Hepatocyte (in vitro differentiated cells): ENCODE measurements at regions not wholly inside any gene's neighbourhood (a gene's known extent, or its start where the extent isn't known, plus 50 kb on each side); places are given as distances from the start of the nearest gene placed in this dataset.

Source experiments
- DNase-seq: peaks from one replicate; pipeline ENCODE4 v3.0.0-alpha.2; 2016; ENCODE audit warnings: low spot score
- H2AFZ ChIP-seq: fragments of 200-600 bp; sonication (generic); 2 replicates; pipeline ENCODE4 v1.6.0; 2016; ENCODE audit warnings: antibody characterized with exemption, mild to moderate bottlenecking
- H3K27ac ChIP-seq: fragments of 200-600 bp; sonication (generic); 2 replicates; pipeline ENCODE4 v1.5.1; 2016; ENCODE audit warnings: mild to moderate bottlenecking
- H3K27me3 ChIP-seq: fragments of 200-600 bp; sonication (generic); 2 replicates; pipeline ENCODE4 v1.6.1; 2016
- H3K36me3 ChIP-seq: fragments of 200-600 bp; sonication (generic); replicated peaks from 2 replicates; pipeline ENCODE4 v1.5.1; 2016; ENCODE audit warnings: low read depth; ENCODE audit not compliant: insufficient read depth
- H3K4me1 ChIP-seq: fragments of 200-600 bp; sonication (generic); 2 replicates; pipeline ENCODE4 v1.5.1; 2016; ENCODE audit warnings: mild to moderate bottlenecking, moderate library complexity; ENCODE audit not compliant: insufficient read depth
- H3K4me2 ChIP-seq: fragments of 200-600 bp; sonication (generic); 2 replicates; pipeline ENCODE4 v1.6.0; 2016
- H3K4me3 ChIP-seq: fragments of 200-600 bp; sonication (generic); 2 replicates; pipeline ENCODE4 v1.5.1; 2016; ENCODE audit warnings: mild to moderate bottlenecking
- H3K79me2 ChIP-seq: fragments of 200-600 bp; sonication (generic); 2 replicates; pipeline ENCODE4 v1.6.0; 2017; ENCODE audit warnings: mild to moderate bottlenecking
- H3K9me2 ChIP-seq: fragments of 200-600 bp; sonication (generic); replicated peaks from 2 replicates; pipeline ENCODE4 v1.6.0; 2017; ENCODE audit warnings: mild to moderate bottlenecking; ENCODE audit not compliant: insufficient read depth
- H3K9me3 ChIP-seq: fragments of 200-600 bp; sonication (generic); 2 replicates; pipeline ENCODE4 v1.5.1; 2016; ENCODE audit warnings: low read depth, mild to moderate bottlenecking
- H4K20me1 ChIP-seq: fragments of 200-600 bp; sonication (generic); 2 replicates; pipeline ENCODE4 v1.6.0; 2016; ENCODE audit warnings: mild to moderate bottlenecking; ENCODE audit not compliant: insufficient read depth, poor library complexity, severe bottlenecking
- EZH2 ChIP-seq: fragments of 200-600 bp; sonication (generic); IDR thresholded peaks from 2 replicates; pipeline ENCODE4 v1.6.1; 2016; ENCODE audit warnings: antibody characterized with exemption, mild to moderate bottlenecking, borderline replicate concordance
- EZH2phosphoT487 ChIP-seq: fragments of 200-600 bp; sonication (generic); IDR thresholded peaks from one replicate; pipeline ENCODE4 v1.6.1; 2018; ENCODE audit warnings: antibody characterized with exemption, mild to moderate bottlenecking, low read depth, moderate library complexity; ENCODE audit not compliant: unreplicated experiment, severe bottlenecking
- WGBS: methylation state at CpG from one replicate; pipeline ENCODE4 v1.1.6; 2016; ENCODE audit warnings: low lambda C conversion rate; ENCODE audit errors: missing lambda C conversion rate; 5-methylcytosine and 5-hydroxymethylcytosine counted together
- TF ChIP-seq, protein P1 (sequence below): fragments of 200-600 bp; sonication (generic); IDR thresholded peaks from 2 replicates; pipeline ENCODE4 v1.5.1; 2016; ENCODE audit warnings: antibody characterized with exemption, mild to moderate bottlenecking; ENCODE audit not compliant: poor library complexity

DNA sequence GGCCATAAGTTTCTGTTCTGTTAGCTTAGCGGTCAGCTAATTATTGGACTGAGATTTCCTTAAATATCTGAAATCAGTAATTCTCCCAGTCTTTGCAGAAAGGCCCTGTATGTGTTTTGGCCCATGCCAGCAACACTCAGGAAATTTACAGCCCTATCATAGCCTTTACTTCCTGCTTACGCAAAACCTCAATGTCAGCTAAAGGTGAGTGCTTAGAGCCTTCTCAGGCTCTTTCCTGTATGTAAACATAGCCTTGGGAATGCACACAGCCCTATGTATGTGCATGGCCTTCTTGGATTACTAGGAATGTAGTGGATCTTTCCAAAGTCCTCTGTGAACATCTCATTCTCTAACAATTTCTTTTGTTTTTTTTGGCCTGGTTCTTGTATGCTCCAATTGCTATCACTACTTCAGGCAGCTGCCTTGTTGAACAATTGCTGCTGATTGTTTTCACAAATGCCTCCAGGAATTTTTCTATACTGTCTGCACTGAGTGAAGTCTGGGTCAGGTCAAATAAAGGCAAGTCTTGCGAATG, 200.0 kb downstream of the PPP1R2C start:
- Histone ChIP-seq H3K79me2 (no peaks in the 10 kb centered on the region), H3K9me2 (no peaks in the 10 kb centered on the region), H3K27ac (peak overlapping the region; percentile 80), H3K4me3 (no peak overlapping the region), H3K4me1 (peaks cover 6% of the 10 kb centered on the region), H3K36me3 (no peaks in the 10 kb centered on the region), H3K27me3 (no peaks in the 10 kb centered on the region), H3K4me2 (no peak overlapping the region), H2AFZ (peak overlapping the region; percentile 10), H4K20me1 (no peaks in the 10 kb centered on the region), H3K9me3 (no peaks in the 10 kb centered on the region)
- TF ChIP-seq, protein P1, sequence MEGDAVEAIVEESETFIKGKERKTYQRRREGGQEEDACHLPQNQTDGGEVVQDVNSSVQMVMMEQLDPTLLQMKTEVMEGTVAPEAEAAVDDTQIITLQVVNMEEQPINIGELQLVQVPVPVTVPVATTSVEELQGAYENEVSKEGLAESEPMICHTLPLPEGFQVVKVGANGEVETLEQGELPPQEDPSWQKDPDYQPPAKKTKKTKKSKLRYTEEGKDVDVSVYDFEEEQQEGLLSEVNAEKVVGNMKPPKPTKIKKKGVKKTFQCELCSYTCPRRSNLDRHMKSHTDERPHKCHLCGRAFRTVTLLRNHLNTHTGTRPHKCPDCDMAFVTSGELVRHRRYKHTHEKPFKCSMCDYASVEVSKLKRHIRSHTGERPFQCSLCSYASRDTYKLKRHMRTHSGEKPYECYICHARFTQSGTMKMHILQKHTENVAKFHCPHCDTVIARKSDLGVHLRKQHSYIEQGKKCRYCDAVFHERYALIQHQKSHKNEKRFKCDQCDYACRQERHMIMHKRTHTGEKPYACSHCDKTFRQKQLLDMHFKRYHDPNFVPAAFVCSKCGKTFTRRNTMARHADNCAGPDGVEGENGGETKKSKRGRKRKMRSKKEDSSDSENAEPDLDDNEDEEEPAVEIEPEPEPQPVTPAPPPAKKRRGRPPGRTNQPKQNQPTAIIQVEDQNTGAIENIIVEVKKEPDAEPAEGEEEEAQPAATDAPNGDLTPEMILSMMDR, result no peak
- TF ChIP-seq EZH2 (no peak), EZH2phosphoT487 (no peak)
- DNase-seq, result peak; percentile 53
- 84% methylated on average over 3 of the region's 3 CpGs for WGBS

DNA sequence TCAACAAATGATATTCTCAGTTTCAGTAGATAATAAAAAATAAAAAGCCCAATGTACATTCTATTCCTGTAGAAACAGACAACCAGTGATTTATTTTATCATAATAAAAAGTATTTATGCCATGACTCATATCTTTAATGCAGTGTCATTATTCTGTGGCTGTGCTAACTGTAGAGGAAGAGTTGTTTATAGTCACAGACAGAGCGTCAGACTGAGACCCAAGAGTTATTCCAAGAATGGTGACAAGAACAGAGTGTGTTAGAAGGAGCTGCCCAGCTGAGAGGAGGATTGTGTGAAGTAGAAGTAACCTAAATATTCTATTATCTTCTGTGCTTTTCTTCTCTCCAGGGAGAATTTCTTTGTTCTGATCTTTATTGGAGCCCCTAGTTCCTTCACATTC, 210.7 kb downstream of the PPP1R2C start:
- Histone ChIP-seq H3K9me2 (no peaks in the 10 kb centered on the region), H2AFZ (no peak overlapping the region), H4K20me1 (no peaks in the 10 kb centered on the region), H3K27me3 (no peaks in the 10 kb centered on the region), H3K36me3 (no peaks in the 10 kb centered on the region), H3K4me3 (no peak overlapping the region), H3K79me2 (no peaks in the 10 kb centered on the region), H3K4me2 (no peak overlapping the region), H3K27ac (no peak overlapping the region), H3K4me1 (no peaks in the 10 kb centered on the region), H3K9me3 (no peaks in the 10 kb centered on the region)
- TF ChIP-seq, protein P1, result no peak
- no peak for TF ChIP-seq EZH2
- no peak for TF ChIP-seq EZH2phosphoT487
- 66% methylated on average over 1 of the region's 1 CpG for WGBS
- DNase-seq, result no peak

DNA sequence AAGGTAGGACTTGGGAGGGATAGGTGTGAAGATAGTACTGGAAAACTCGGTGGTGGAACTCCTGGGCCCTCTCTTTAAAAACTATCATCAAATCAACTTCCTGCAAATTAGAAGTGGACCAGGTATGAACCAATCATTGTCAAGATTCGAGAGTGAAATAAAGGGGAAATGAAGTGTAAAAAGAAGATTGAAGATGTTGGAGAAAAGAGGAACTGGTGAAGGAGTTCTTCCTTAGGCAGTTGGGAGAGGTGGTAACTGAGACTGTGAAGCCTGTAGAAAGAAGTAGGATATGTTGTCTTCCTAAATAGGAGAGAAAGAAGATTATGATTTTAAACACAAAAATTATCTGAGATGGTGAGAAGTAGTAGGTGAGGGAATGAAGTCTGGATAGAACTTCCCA, 212.2 kb downstream of the PPP1R2C start:
- no peaks in the 10 kb centered on the region for H3K9me3 ChIP-seq
- H3K9me2 ChIP-seq, result no peaks in the 10 kb centered on the region
- no peaks in the 10 kb centered on the region for H3K36me3 ChIP-seq
- 77% methylated on average over 2 of the region's 2 CpGs for WGBS
- no peaks in the 10 kb centered on the region for H3K27me3 ChIP-seq
- H4K20me1 ChIP-seq, result no peaks in the 10 kb centered on the region
- H3K4me1 ChIP-seq, result no peaks in the 10 kb centered on the region
- no peak overlapping the region for H2AFZ ChIP-seq
- no peak overlapping the region for H3K4me2 ChIP-seq
- no peak overlapping the region for H3K4me3 ChIP-seq
- H3K79me2 ChIP-seq, result no peaks in the 10 kb centered on the region
- DNase-seq, result no peak
- no peak overlapping the region for H3K27ac ChIP-seq
- TF ChIP-seq EZH2phosphoT487 (no peak), EZH2 (no peak)
- TF ChIP-seq, protein P1, result no peak

DNA sequence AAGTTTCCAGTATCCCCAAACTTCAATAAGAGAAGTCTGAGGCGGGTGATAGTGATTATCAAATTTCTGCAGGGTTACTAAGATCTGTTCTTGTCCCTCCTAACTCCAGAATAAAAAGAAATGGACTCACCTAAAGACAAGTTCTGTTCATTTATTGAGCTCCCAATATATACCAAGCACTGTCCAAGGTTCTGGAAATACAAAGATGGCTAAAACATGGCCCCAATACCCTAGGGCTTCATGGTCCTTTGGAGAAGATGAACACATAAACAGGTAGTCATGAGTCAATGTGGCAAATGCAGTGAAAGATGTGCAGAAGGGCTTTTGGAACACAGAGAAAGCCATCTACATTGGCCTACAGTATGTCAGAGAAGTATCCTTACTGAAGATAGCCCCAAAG, 231.2 kb downstream of the PPP1R2C start:
- Histone ChIP-seq H3K9me3 (no peaks in the 10 kb centered on the region), H3K27ac (no peak overlapping the region), H4K20me1 (no peaks in the 10 kb centered on the region), H3K36me3 (no peaks in the 10 kb centered on the region), H3K9me2 (no peaks in the 10 kb centered on the region), H3K79me2 (no peaks in the 10 kb centered on the region), H3K4me2 (no peak overlapping the region), H3K4me1 (no peaks in the 10 kb centered on the region), H3K4me3 (no peak overlapping the region), H2AFZ (no peak overlapping the region), H3K27me3 (no peaks in the 10 kb centered on the region)
- 91% methylated on average over 1 of the region's 1 CpG for WGBS
- no peak for DNase-seq
- TF ChIP-seq EZH2 (no peak), EZH2phosphoT487 (no peak)
- TF ChIP-seq, protein P1, result no peak
